Fibroblast of skin of back (primary cell): ENCODE measurements at regions not wholly inside any gene's neighbourhood (a gene's known extent, or its start where the extent isn't known, plus 50 kb on each side); places are given as distances from the start of the nearest gene placed in this dataset.

Source experiments
- DNase-seq: peaks from one replicate; pipeline ENCODE4 v3.0.0-alpha.2; 2013

DNA sequence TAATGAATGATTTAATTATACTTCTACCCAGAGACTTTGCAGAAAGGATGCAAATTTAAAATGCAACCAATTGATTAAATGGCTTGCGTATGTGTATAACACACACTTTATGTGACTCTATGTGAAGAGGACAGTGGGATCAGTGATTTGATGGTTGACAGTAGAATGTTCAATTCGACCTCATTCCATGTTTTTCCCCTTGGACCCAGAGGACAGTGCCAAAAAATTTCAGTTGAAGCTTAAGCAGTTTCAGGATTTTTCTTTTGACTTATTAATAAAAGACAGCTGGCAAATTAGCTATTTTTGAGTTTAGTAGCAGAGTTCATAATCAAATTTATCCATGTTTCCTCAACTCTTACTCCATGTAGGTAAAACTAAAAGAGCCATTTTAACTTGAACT lies 742.4 kb upstream of the NR2F2 start:
- no peak for DNase-seq

DNA sequence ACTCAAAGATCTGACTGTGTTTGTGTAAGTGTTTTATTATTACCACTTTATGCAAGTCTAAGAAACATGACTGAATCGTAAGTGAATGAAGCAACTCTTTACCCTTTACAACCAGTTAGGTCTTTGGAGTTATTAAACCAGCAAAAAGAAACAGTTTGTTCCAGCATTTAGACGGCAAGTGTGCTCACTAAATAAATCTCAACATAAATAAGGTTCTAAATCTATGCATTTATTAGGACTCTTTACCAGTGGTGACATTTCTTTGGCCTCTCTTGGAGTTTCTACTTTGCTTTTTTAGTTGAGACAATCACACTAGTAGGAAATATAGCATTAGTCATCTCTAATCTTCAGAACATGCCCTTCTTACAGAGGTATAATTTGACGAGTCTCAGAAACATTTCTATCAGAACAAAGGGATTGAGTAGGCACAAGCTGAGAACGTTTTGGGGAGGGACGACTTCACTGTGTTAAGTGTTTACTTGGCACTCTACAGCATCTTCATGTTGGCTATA lies 739.9 kb upstream of the NR2F2 start:
- DNase-seq: no peak

DNA sequence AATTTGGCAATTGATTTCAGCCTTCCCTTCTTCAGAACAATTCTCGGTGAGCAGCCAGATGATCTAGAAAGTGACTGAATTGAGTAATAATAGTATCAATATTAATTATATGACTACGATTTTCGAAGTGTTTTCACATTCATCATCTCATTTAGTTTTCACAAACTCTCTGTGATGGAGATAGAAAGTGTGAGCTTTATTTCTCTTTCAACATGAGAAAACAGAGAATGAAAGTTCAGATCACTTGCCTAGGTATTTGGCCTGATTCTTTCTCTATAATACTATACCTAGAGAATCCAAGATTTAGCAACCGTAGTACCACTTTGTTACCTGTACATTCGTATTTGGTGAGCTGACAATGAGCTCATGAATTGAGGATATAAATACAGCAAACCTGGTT lies 739.2 kb upstream of the NR2F2 start:
- no peak for DNase-seq

DNA sequence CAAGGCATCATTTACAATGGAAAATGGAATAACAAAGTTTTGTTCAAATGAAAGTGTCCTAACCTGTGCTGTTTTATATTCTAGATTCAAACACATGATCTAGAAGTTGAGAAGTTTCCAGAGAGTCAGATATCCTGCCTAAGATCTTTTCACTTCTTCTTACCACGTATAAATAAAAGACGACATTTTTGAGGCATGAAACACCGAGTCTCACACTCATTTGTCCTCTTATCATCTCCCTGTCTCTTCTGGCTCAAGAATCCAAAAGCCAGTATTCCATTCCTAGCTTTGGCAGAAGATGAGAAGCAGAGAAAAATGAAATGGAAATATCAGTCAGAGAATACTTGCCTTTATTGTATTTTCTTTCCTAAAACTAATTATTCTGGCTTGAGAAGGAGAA lies 738.6 kb upstream of the NR2F2 start:
- peak; percentile 17 for DNase-seq

GRCh38 chr15:95594496-95594895 lies 736.0 kb upstream of the NR2F2 start:
- no peak for DNase-seq

GRCh38 chr15:95595759-95596158 lies 734.7 kb upstream of the NR2F2 start:
- no peak for DNase-seq

DNA sequence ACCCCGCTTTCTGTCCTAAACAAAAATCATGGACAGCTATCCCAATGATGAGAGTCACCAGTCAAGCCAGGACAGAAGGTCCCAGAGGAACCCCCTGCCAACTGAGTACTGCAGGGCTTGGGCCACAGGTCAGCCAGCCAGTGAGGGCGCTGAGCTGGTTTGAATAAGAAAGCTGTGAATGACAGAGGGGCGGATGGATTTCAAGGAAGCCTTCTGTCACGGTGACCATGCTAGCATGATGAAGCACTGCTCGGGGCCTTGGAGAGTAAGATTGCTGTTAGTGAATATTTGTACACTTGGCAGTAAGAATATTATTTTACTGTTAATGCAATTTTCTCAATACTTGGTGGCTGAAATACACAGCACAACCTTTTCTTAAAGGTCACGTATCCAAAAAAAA lies 734.0 kb upstream of the NR2F2 start:
- no peak for DNase-seq

GRCh38 chr15:95598251-95598855 lies 732.1 kb upstream of the NR2F2 start:
- DNase-seq: no peak

DNA sequence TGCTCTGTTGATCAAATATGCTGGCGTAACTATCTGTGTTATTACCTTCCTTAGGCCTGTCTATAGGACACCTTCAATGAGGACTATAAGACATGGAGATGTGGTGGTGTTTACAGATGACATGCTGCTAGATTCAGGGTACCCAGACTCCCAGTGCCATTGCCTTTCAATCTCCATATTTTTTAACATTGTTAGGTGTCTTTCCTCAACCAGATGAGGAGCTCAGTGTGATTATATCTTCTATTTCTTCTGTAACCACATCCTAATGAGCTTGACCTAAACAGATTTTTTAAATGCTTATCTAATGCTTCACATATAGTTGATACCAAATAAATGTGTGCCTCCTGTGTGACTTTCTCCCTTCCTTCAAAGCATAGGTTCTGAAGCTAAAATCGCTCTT lies 730.1 kb upstream of the NR2F2 start:
- DNase-seq: no peak

GRCh38 chr15:95600884-95601283 lies 729.6 kb upstream of the NR2F2 start:
- DNase-seq: no peak

DNA sequence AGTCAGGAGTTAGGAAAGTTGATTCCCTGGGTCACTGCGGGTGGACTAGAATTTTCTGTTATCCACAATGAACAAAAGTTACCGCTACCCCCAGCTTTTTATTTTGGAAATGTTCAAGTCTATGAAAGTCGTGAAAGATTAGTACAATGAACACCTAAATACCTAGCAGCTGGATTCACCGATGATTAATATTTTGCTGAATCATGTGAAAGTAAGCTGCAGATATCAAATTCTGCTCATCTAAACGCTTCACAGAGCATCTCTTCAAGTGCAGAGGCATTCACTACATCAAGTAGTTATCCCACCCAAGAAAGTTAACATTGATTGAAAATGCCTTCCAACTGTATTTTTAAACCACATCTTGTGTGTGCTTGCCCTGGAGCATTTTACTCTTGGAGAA lies 729.0 kb upstream of the NR2F2 start:
- DNase-seq: no peak

DNA sequence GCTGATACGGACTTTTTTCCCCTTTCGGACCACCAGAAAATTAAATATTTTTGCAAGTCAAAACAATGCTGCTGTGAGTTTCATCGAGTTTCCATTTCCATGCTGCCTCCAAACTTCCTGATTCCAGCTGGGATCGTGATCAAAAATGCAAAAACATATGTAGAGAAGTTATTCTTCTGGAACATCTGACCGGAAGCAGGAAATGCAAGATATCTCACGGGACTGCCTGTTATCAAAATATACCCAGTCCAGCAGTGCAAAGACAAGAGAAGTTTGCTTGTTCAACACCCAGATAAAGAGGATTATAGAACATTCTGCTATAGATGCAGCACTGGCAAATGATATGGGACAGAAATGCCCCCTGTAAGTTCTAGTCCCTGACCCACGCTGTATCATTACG lies 726.7 kb upstream of the NR2F2 start:
- DNase-seq: peak; percentile 68

GRCh38 chr15:95604634-95605036 lies 725.9 kb upstream of the NR2F2 start:
- peak; percentile 94 for DNase-seq

DNA sequence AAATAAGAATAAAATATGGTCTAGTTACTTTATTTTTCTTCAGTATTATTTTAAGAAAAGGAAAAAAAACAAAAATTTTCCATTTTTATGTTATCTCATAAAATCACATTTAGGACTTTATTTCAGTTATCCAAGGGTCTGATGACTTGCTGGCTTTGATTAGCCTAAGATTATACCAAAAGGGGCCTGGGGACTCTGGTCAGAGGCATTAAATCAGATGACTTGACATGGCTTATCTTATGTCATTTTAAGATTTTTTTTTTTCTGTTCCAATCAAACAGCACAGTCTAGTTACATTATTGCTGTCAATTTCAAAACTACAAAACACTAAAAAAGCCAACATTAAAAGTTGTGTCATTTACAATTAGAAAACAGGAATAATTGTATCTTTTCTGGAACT lies 725.4 kb upstream of the NR2F2 start:
- no peak for DNase-seq

DNA sequence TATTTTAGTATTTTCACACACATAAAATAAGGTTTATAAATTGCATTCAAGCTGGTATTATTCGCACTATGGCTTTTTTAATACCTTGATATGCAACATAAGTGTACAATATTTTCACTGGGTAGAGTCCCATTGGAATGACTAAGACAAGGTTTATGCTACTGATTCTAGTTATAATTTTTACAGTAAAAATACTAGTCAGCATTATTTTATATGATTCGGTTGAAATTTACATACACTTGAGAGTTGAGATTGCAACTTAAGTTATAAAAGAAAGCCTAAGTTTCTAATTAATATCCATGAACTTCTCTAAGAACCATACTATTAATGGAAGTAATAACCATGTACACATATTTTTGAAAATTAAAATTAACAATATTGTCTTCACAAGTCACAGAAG lies 723.9 kb upstream of the NR2F2 start:
- no peak for DNase-seq

- no peak for DNase-seq
These were observed 722.1 kb upstream of the NR2F2 start for GRCh38 chr15:95608371-95608770.

GRCh38 chr15:95609096-95609495 lies 721.4 kb upstream of the NR2F2 start:
- DNase-seq: peak; percentile 65

DNA sequence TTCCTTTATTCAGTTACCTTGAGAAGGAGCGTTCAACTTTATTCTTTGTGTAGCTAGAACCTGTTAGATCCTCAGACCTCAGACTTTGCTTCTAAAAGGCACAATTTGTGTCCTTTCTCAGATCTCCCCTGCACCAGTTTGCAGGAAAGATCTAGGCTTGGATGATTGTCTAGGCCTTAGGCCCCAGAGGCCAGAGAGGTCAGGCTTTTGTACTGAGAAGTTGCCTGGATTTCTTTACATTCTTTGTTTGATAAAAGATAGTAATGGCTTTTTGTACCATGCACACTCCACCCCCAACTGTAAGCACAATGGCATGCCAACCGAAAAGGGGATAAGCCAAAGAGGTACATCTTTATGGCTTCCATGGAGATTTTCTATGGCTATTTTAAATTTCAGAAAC lies 719.6 kb upstream of the NR2F2 start:
- no peak for DNase-seq

DNA sequence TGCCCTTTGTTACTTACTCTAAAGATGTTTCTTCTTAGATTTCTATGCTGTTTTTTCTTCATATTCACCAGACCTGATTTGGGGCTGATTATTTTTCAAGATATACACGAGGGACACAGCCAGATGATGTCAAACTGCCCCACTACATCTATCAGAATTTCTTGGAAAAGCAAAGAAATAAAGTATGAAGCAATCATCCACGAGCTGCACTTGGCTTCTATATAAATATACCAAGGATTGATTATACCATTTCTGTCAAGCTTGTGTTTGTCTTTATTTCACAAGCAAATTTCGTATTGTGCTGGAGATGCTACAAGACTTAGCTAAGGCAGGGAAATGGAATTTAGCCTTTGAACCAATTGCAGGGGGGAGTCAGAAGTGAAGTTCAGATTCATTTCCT lies 715.1 kb upstream of the NR2F2 start:
- DNase-seq: no peak

DNA sequence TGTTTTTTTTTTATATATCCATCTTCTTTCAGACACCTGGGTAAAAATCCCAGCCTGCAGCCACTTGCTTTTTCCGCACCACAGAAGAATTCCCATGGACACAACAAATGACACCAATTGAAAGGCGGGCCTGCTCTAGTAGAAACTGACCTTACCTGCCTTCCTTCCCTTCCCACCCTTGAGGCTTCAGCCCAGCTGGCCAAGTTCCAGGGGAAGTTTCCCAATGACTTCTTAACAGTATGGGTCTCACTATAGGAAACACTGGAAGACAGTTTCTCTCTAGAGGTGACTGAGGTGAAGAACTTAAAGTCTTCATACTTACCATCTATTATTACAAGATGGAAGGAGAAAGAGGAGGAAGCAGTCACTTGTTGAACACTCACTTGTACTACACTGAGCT lies 714.2 kb upstream of the NR2F2 start:
- no peak for DNase-seq

DNA sequence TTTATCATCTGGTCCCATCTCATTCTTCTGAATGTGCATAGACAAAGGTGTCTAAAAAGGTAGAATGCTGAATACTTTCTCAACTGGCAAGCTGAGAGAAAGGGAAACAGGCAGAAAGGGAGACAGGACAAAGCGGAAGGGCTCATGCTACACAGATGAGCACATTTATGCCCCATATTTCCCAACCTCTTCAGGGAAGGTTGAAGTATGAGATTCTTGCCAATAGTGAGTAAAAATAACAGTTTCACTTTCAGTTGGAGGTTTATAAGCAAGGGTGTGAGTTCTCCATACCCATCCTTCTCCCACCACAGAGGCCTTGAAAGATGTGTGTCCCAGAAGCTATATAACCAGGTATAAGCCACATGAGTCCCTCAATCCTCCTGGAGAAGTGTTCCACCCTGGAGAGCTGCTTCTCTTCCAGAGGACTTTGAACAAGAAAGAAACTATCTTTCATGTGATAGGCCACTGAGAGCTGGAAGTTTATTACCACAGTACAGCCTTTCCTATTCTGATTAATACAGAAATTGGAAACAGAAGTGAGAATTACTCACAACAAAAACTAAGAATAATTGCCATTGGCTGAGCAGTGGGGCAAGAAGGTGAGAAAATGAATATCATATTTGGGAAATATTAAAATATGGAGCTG lies 709.4 kb upstream of the NR2F2 start:
- DNase-seq: no peak

DNA sequence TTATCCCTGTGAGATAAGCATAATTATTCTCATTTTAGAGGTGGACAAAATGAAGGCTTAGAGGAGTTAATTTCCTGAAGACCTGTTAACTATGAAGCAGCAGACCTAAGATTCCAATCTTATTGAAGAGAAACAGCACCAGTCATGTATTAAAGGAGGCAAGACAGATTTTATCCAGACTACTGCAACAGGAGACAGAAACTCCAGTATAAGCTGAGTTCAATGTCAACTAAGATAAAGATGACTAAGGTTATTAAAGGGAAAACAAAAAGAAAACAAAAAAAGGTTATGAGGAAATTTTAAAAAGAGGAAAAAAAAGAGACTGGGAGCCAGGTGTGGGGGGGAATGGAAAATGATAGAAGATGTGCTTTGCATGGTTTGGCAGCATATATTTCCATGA lies 707.7 kb upstream of the NR2F2 start:
- no peak for DNase-seq

- no peak for DNase-seq
These were observed 706.4 kb upstream of the NR2F2 start for GRCh38 chr15:95624100-95624499.

GRCh38 chr15:95624616-95625361 lies 705.7 kb upstream of the NR2F2 start:
- DNase-seq: no peak
